ENCODE measurements at regions not wholly inside any gene's neighbourhood (a gene's known extent, or its start where the extent isn't known, plus 50 kb on each side); places are given as distances from the start of the nearest gene placed in this dataset.

DNA sequence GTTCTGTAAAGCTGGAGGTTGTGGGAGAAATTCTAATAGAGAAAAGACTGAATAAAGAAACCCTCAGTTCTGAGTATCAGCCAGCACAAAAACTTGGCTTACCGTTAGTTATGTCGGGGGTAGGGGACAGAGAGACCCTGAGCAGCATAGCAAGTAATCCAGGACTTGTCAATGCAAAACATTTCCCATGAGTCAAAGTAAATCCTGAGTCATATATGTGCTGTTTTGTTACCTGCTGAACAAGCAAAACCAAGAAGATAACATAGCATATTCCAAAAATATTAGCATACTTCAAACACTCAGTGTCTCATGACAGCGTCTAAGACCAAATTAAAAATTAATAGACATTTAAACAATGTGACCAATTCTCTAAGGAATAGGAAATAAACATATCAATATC is 75.1 kb upstream of the LUZP2 start:
- TF ChIP-seq, protein P1, sequence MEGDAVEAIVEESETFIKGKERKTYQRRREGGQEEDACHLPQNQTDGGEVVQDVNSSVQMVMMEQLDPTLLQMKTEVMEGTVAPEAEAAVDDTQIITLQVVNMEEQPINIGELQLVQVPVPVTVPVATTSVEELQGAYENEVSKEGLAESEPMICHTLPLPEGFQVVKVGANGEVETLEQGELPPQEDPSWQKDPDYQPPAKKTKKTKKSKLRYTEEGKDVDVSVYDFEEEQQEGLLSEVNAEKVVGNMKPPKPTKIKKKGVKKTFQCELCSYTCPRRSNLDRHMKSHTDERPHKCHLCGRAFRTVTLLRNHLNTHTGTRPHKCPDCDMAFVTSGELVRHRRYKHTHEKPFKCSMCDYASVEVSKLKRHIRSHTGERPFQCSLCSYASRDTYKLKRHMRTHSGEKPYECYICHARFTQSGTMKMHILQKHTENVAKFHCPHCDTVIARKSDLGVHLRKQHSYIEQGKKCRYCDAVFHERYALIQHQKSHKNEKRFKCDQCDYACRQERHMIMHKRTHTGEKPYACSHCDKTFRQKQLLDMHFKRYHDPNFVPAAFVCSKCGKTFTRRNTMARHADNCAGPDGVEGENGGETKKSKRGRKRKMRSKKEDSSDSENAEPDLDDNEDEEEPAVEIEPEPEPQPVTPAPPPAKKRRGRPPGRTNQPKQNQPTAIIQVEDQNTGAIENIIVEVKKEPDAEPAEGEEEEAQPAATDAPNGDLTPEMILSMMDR (conservative IDR thresholded peaks at IDR 0.05; ENCODE audit: low read depth, low read length) = no peak
- TF ChIP-seq EZH2 (IDR thresholded peaks at IDR 0.05; ENCODE audit: borderline replicate concordance, low read depth, low read length, poor library complexity, severe bottlenecking) = no peak
